Activated T-cell treated with anti-CD3 and anti-CD28 coated beads for 24 hours (primary cell): ENCODE measurements at regions not wholly inside any gene's neighbourhood (a gene's known extent, or its start where the extent isn't known, plus 50 kb on each side); places are given as distances from the start of the nearest gene placed in this dataset.
"Not testable (repeated sequence)": the region's sequence is repeated elsewhere in the genome, so short reads cannot be mapped to it uniquely, and the experiment has no call there.

Experiments used
- DNase-seq: peaks from one replicate; pipeline ENCODE4 v3.0.0-alpha.2; 2020; ENCODE audit warnings: low read depth

GRCh38 chr3:139199421-139200010 is 144.3 kb upstream of the MRPS22 start:
- DNase-seq = no peak

GRCh38 chr3:139201446-139202225 is 142.2 kb upstream of the MRPS22 start:
- no peak for DNase-seq

DNA sequence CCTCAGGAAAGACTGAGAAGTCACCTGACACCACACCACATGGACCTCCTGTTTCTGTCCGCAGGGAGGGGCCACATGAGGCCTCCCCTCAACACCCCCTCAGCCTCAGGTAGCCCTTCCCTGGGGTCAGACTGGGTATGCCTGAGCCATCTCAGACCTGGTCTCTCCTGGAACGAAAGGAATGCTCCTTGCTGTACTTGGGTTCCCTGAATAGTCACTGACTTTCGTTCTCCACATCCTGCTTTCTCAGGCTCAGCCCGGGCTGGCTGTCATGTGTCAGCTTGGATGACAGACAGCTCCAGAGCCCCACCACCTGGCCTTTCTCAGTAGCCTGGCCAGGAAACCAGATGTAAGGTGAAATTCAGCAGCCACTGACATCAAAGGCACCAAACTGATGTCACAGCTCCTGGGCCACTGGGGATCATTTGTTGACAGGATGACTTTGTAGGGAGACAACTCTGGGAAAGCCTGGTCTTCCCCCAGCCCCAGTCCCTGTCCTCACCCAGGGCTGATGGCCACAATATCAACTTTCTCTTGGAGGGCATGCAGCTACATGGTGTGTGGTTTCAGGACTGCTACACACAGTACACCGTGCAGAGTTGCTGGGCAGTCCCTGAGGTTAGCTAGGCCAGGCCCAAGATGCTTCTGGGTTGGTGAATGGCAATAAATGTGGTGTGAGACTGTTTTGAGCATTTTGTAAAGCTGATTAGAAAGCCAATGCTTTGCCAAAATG is 141.4 kb upstream of the MRPS22 start:
- DNase-seq = no peak

DNA sequence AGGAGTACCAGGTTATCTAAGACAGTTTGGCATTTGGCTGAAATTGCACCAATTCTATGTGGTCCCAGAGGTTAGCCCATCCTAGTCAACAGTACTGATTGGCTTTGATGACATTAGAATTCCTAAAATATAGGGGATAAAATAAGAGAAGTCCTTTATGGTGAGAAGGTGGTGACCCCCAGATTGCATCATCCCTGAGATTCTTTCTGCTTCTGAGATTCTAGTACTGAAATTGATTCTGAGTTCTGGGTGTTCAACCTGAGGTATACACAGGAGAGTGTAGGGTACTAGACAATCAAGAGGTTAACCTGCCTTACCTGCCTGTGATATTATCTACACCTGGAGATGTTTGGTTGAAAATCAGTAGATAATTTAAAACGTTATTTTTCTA is 140.9 kb upstream of the MRPS22 start:
- DNase-seq = no peak

DNA sequence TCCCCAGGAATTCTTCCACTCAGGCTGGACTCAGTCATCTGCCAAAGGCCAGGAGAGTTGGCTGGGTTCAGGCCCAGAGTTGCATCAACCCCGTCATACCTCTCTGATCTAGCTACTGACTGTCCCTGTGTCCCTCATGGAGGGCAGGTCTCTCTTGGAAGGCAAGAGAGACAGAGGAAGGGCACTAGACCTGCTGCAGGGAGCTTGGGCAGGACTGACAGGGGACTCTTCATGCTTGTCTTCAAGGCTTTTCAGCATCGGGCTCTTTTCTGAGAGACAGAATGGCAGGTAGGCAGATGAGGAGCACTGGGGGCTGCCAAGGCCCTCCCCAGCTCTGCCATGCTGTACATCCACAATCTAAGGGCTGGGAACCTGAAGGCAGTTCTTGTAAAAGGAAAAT is 140.1 kb upstream of the MRPS22 start:
- DNase-seq = no peak

- DNase-seq = no peak
These were observed 139.1 kb upstream of the MRPS22 start for GRCh38 chr3:139204728-139205127.

GRCh38 chr3:139213936-139214335 is 129.9 kb upstream of the MRPS22 start:
- DNase-seq = no peak

GRCh38 chr3:139216958-139217357 is 126.9 kb upstream of the MRPS22 start:
- no peak for DNase-seq

GRCh38 chr3:139217633-139218032 is 126.2 kb upstream of the MRPS22 start:
- no peak for DNase-seq

DNA sequence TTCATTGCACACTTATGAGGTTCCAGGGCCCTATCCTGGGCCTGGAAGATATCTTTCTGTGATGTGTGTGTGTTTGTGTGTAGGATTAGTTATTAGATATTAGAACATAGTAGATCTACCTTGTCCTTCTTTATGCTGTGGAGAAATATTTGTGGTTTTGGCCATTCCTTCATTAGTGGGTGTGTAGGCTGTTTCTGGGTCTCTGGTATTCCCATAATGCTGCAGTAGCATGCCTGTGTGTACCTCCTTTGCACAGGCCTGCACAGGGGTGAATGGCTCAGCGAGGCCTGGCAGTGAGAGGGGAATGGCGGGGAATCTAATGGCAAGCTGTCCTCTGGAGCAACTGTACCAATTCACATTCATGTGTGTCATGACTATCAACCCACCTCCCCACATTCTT is 125.8 kb upstream of the MRPS22 start:
- DNase-seq = no peak

GRCh38 chr3:139219463-139219862 is 124.4 kb upstream of the MRPS22 start:
- DNase-seq = no peak

GRCh38 chr3:139222100-139222657 is 121.6 kb upstream of the MRPS22 start:
- no peak for DNase-seq

DNA sequence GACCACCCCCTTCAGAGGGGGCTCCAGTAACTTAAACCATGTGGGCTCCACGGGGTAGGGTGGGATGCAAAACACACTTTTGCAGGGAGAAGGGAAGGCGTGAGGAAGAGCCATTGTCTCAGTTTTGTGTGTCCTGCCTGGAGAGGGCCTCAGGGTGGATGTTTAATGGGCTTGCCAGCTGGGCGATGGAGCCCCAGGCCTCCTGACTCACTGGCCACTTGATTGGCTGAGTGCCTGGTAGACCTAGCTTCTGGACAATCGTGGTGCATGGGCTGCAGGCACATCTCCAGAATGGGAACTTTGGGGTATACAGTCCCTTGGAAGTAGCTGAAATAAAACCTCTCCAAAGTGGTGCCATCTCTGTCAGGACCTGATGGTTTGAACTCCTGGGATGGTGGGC is 118.3 kb upstream of the MRPS22 start:
- DNase-seq = no peak

DNA sequence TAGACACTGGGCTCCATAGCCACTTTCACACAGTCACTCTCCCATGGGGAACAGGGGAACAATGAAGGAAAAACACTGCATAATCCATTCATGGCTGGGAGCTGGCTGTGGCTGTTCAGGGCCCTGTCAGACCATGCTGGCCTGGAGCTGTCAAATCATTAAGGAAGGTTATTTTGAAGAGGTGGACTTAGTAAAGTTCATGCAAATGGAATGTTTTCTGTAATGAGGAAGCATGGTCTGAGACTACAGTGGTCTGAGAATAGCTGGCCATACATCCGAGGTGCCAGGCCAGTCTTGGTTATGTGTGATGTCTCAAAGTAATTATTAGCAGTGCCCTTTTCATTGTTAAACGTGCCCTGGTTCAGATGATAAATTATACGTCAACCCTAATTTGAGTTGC is 117.1 kb upstream of the MRPS22 start:
- DNase-seq = no peak

GRCh38 chr3:139227165-139227564 is 116.7 kb upstream of the MRPS22 start:
- DNase-seq = no peak

DNA sequence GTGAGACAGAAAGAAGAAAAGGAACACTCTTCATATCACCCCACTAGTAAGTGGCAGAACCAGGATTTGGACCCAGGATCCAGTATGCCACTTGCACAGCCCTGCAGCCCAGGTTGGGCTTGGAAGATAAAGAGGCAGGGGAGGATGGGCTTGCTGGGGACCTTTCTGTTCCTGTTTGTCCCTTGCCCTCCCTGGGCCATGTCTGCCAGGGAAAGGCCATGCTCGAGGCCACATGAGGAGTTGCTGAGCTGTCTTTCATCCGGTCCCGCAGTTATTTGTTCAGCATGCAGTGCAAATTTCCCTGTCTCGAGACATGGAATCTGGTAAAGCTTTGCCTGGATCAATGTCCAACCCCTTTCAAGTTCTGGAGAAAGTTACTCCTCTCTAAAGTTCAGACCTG is 116.0 kb upstream of the MRPS22 start:
- DNase-seq = no peak

- DNase-seq = no peak
These were observed 113.4 kb upstream of the MRPS22 start for GRCh38 chr3:139230391-139230790.

- DNase-seq = no peak
These were observed 112.1 kb upstream of the MRPS22 start for GRCh38 chr3:139231555-139232281.

- not testable (repeated sequence) for DNase-seq
These were observed 111.5 kb upstream of the MRPS22 start for GRCh38 chr3:139232341-139232740.

GRCh38 chr3:139234491-139234890 is 109.3 kb upstream of the MRPS22 start:
- DNase-seq = no peak

DNA sequence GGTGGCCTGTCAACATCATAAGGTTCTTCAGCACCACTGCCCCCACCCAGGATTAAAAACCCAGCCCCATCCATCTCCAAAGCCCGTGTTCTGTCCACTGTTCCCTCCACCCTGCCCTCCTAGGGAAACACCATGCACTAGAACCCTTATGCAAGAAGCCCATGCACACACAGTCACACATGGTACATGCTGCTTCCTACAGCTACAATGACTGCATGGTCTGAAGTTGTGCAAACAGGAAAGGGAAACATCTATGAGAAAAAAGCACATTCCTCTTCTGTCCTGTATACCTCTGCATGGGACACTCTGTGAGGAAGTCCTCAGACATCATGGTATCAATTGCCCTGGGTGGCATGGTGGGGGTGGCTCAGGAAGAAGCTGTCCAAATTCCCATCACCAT is 108.6 kb upstream of the MRPS22 start:
- DNase-seq = no peak

GRCh38 chr3:139236336-139236735 is 107.5 kb upstream of the MRPS22 start:
- DNase-seq = no peak
